RWPE1 (cell line): ENCODE measurements at regions not wholly inside any gene's neighbourhood (a gene's known extent, or its start where the extent isn't known, plus 50 kb on each side); places are given as distances from the start of the nearest gene placed in this dataset.

Experiments used
- CTCF ChIA-PET: fragments of 350-600 bp; sonication (Branson Sonifier 250); formaldehyde crosslinking; extraction: SDS; loops from one replicate; lab custom pipeline; 2021; lab: Yijun Ruan, JAX
- POLR2A ChIA-PET: fragments of 400-600 bp; formaldehyde crosslinking; extraction: SDS; loops from one replicate; lab custom pipeline; 2020; ENCODE audit warnings: antibody characterized with exemption; ENCODE audit not compliant: low non-redundant PET; lab: Yijun Ruan, JAX
- DNase-seq: peaks from one replicate; pipeline ENCODE4 v3.0.0; 2012; ENCODE audit warnings: low spot score
- H3K27ac ChIP-seq: fragments of 450-650 bp; 2 replicates; pipeline ENCODE4 v1.5.1; 2017
- TF ChIP-seq, protein P1 (sequence below): fragments of 450-650 bp; conservative IDR thresholded peaks from 2 replicates; pipeline ENCODE4 v1.5.1; 2017; ENCODE audit warnings: low read depth, mild to moderate bottlenecking

DNA sequence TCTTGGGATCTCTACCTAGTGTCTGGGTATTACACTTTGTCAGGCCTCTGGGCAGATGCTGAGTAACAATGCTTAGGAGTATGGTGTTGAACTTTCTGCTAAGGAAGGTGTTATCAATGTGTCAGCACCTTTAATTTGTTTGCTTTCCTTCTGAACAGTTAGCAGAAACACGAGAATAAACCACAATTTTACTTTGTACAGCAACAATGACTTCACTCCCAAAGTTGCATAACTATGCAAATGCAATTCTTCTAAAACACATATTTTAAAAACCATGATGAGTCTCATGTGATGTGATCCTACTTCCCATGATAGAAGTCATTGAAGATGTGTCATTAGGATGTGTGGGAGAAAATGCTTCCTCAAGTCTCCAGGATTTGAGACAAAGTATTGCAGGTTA, 155.0 kb downstream of the POSTN start:
- no peak overlapping the region for H3K27ac ChIP-seq
- TF ChIP-seq, protein P1, sequence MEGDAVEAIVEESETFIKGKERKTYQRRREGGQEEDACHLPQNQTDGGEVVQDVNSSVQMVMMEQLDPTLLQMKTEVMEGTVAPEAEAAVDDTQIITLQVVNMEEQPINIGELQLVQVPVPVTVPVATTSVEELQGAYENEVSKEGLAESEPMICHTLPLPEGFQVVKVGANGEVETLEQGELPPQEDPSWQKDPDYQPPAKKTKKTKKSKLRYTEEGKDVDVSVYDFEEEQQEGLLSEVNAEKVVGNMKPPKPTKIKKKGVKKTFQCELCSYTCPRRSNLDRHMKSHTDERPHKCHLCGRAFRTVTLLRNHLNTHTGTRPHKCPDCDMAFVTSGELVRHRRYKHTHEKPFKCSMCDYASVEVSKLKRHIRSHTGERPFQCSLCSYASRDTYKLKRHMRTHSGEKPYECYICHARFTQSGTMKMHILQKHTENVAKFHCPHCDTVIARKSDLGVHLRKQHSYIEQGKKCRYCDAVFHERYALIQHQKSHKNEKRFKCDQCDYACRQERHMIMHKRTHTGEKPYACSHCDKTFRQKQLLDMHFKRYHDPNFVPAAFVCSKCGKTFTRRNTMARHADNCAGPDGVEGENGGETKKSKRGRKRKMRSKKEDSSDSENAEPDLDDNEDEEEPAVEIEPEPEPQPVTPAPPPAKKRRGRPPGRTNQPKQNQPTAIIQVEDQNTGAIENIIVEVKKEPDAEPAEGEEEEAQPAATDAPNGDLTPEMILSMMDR: no peak
- ChIA-PET POLR2A (no interaction called here), CTCF (no interaction called here)
- DNase-seq: no peak

DNA sequence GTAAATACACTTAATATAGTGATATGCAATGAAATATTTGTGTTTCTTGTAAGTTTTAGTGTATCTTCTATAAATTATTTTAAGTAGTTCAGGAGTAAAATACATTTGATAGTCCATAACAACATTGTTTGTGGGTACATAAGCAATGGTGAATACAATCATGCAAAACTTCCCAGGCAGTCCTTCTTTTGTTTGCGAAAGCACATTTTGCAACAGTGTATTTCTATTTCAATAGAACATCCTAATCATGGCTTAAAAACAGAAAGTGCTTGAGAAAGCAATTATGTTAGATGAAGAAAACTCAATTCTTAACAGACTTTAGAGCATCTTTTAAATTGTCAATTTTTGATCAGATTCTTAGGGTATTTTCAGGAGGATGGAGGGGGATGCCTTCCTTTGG, 155.6 kb downstream of the POSTN start:
- POLR2A ChIA-PET: no interaction called here
- no peak overlapping the region for H3K27ac ChIP-seq
- CTCF ChIA-PET: no interaction called here
- no peak for DNase-seq
- TF ChIP-seq, protein P1: no peak

DNA sequence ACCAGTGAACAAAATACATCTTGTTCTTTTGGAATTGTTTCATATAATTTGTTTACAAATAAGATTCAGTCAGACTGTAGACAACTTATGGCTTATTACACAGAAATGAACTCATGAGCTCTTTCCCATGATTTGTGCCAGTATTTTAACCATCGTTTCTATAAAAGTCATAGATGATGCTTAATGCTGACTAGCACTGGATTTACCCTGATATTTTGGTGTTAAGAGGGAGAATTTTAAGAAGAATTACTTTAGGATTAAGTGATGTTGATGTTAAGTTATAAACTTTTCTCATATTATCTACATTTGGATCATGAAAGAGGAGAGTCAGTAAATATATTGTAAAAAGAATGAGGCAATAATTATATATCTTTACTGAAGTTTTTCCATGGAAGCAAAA, 162.7 kb downstream of the POSTN start:
- TF ChIP-seq, protein P1: no peak
- POLR2A ChIA-PET: no interaction called here
- CTCF ChIA-PET: no interaction called here
- no peak overlapping the region for H3K27ac ChIP-seq
- DNase-seq: no peak

- ChIA-PET CTCF (no interaction called here), POLR2A (no interaction called here)
- DNase-seq: no peak
- TF ChIP-seq, protein P1: no peak
- no peak overlapping the region for H3K27ac ChIP-seq
Observed at GRCh38 chr13:37433086-37433485, 165.5 kb downstream of the POSTN start.

DNA sequence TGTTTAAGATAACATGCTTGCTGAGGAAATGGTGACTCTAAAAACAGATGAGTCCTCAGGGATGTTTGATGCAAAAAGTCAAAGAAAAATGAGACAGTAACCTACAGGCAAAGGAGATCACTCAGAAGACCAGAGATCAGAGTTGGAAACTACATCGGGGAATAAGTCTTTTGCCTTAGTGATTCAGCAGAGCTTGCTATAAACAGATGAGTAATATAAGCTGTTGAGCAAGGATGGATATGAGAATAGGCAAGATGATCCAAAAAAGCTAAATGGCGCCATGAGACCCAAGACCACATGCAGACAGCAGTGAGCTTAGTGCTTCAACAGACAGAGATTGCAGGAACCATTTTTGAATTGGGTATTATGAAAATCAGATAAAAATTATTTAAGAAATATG, 168.6 kb downstream of the POSTN start:
- ChIA-PET CTCF (no interaction called here), POLR2A (no interaction called here)
- TF ChIP-seq, protein P1: no peak
- no peak overlapping the region for H3K27ac ChIP-seq
- no peak for DNase-seq

GRCh38 chr13:37427843-37428494, 170.6 kb downstream of the POSTN start:
- H3K27ac ChIP-seq: no peak overlapping the region
- DNase-seq: no peak
- TF ChIP-seq, protein P1: no peak
- CTCF ChIA-PET: no interaction called here
- POLR2A ChIA-PET: no interaction called here
